ENCODE measurements at regions not wholly inside any gene's neighbourhood (a gene's known extent, or its start where the extent isn't known, plus 50 kb on each side); places are given as distances from the start of the nearest gene placed in this dataset.

DNA sequence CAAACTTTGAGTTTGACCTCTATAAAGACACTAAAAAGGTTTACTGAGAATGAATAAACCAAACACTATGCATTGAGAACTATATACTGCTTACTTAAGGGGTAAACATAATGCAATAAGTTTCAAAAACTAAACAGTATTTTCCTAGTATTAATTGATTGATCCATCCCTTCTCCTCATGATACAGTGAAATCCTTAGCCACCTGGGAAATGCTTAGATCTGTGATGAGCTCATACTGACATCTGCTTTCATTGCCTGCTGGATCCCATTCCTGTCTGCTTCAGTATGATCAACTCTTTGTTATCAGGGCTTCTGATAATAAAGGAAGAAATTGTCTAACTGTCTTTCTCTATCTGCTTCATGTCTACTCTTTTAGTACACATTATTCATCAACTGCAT, 74.9 kb upstream of the UBE2E3 start:
- TF ChIP-seq, protein P1, sequence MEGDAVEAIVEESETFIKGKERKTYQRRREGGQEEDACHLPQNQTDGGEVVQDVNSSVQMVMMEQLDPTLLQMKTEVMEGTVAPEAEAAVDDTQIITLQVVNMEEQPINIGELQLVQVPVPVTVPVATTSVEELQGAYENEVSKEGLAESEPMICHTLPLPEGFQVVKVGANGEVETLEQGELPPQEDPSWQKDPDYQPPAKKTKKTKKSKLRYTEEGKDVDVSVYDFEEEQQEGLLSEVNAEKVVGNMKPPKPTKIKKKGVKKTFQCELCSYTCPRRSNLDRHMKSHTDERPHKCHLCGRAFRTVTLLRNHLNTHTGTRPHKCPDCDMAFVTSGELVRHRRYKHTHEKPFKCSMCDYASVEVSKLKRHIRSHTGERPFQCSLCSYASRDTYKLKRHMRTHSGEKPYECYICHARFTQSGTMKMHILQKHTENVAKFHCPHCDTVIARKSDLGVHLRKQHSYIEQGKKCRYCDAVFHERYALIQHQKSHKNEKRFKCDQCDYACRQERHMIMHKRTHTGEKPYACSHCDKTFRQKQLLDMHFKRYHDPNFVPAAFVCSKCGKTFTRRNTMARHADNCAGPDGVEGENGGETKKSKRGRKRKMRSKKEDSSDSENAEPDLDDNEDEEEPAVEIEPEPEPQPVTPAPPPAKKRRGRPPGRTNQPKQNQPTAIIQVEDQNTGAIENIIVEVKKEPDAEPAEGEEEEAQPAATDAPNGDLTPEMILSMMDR (IDR thresholded peaks at IDR 0.05; ENCODE audit: low read length), result no peak
- no peak for TF ChIP-seq EZH2phosphoT487 (IDR thresholded peaks at IDR 0.05; ENCODE audit: low read length)
